ENCODE measurements at regions not wholly inside any gene's neighbourhood (a gene's known extent, or its start where the extent isn't known, plus 50 kb on each side); places are given as distances from the start of the nearest gene placed in this dataset.

- in situ Hi-C loops (cut with MboI): no loop called here
- CTCF ChIA-PET: interaction anchor here (0.6 kb wide), 1 partner anchor 312 kb away, joined by 3 read pairs; no protein-coding TSS in a partner anchor
- no peak overlapping the region for H3K4me3 ChIP-seq
- RAD21 ChIA-PET (ENCODE audit: unreplicated experiment): no interaction called here
- H3K27me3 ChIP-seq (replicated peaks in 1 of 2; ENCODE audit: control insufficient read depth in 2 of 2, insufficient read depth in 2 of 2, low read length in 1 of 2): no peaks in the 10 kb centered on the region; a peak in 2 of 4 replicates
- H3K36me3 ChIP-seq (ENCODE audit: control insufficient read depth in 2 of 2, insufficient read depth in 2 of 2, low read length in 1 of 2): no peaks in the 10 kb centered on the region
- no peak overlapping the region for H3K27ac ChIP-seq (ENCODE audit: control insufficient read depth, insufficient read depth)
- H3K4me2 ChIP-seq (ENCODE audit: control insufficient read depth, insufficient read depth): no peak overlapping the region
- no peak overlapping the region for H3K9ac ChIP-seq (ENCODE audit: control insufficient read depth, insufficient read depth, low read length)
- SMC1A ChIA-PET (ENCODE audit: uncharacterized antibody, unreplicated experiment): no interaction called here
- H3K4me1 ChIP-seq (ENCODE audit: control insufficient read depth, insufficient read depth, low read length): no peaks in the 10 kb centered on the region
- POLR2A ChIA-PET: no interaction called here
- no peak for FAIRE-seq
- no peaks in the 10 kb centered on the region for H3K9me3 ChIP-seq (replicated peaks; ENCODE audit: control insufficient read depth, insufficient read depth, low read length)
- no peak for ATAC-seq
- H4K20me1 ChIP-seq (ENCODE audit: control insufficient read depth, insufficient read depth): no peaks in the 10 kb centered on the region
- H2AFZ ChIP-seq (ENCODE audit: control insufficient read depth, low read depth, low read length): no peak overlapping the region
- no TSS peak for BruUV-seq (replicated peaks)
- H3K79me2 ChIP-seq (ENCODE audit: control insufficient read depth, insufficient read depth, low read length): no peaks in the 10 kb centered on the region
- DNase-seq (ENCODE audit: low read depth, low spot score): no peak
- 33% methylated on average over 4 of the region's 4 CpGs for WGBS (ENCODE audit: insufficient coverage, insufficient replicate concordance, low lambda C conversion rate, missing lambda C conversion rate)
- intact Hi-C loops (cut with micrococcal nuclease; ENCODE audit: unreplicated experiment): no loop called here
- TF ChIP-seq HDGF (IDR thresholded peaks at IDR 0.05) (no peak), USF2 (IDR thresholded peaks at IDR 0.05; ENCODE audit: borderline replicate concordance, low read depth, low read length) (no peak), RFX5 (IDR thresholded peaks at IDR 0.05; ENCODE audit: low read depth, low read length) (no peak), MEF2A (IDR thresholded peaks at IDR 0.05; ENCODE audit: insufficient read depth, low read depth, low read length) (no peak), ZNF592 (IDR thresholded peaks at IDR 0.05) (no peak), PBX3 (IDR thresholded peaks at IDR 0.05; ENCODE audit: insufficient replicate concordance, low read depth, low read length) (no peak), REST (IDR thresholded peaks at IDR 0.05; ENCODE audit: low read depth, low read length) (no peak), PAX8 (IDR thresholded peaks at IDR 0.05) (no peak), CREB1 (IDR thresholded peaks at IDR 0.05; ENCODE audit: low read depth) (no peak), RBBP5 (conservative IDR thresholded peaks at IDR 0.05) (no peak), HDAC6 (IDR thresholded peaks at IDR 0.05; ENCODE audit: unreplicated experiment) (no peak), SP1 (IDR thresholded peaks at IDR 0.05; ENCODE audit: low read depth, low read length) (no peak), KAT2A (conservative IDR thresholded peaks at IDR 0.05; ENCODE audit: control insufficient read depth, low read depth, low read length) (no peak), HSF1 (IDR thresholded peaks at IDR 0.05; ENCODE audit: low read depth, low read length) (no peak), MTA2 (IDR thresholded peaks at IDR 0.05; ENCODE audit: low read depth) (no peak)
These were observed 122.7 kb downstream of the WNT5A start for GRCh38 chr3:55364421-55364820.

Data from GM12878 (cell line).